ENCODE measurements at regions not wholly inside any gene's neighbourhood (a gene's known extent, or its start where the extent isn't known, plus 50 kb on each side); places are given as distances from the start of the nearest gene placed in this dataset.

DNA sequence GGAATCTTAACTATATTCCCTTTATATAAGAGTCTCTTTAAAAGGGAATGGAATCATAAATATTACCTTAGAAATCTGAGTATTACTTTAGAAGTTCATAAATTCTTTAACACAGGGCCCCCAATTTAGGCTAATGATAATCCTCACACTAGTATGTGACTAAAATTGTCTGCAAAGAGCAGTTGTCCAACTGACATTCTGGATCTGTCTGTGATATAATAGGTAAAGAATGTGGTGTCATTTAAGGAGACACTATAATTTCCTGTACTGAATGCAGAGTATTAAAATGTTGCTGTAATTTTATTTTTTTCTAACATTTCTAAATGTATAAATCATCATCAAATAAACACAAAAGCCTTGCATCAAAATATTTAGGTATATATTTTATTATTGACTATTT, 128.5 kb upstream of the DST start:
- no peak for DNase-seq (ENCODE audit: unreplicated experiment)
- Mint-ChIP-seq H3K9me3 (ENCODE audit: unreplicated experiment) (no peaks in the 10 kb centered on the region), H3K4me3 (ENCODE audit: unreplicated experiment) (no peak overlapping the region), H3K27me3 (ENCODE audit: insufficient read depth, unreplicated experiment) (no peaks in the 10 kb centered on the region), H3K27ac (ENCODE audit: low read depth, unreplicated experiment) (no peak overlapping the region), H3K36me3 (ENCODE audit: insufficient read depth, unreplicated experiment) (no peaks in the 10 kb centered on the region), H3K4me1 (ENCODE audit: insufficient read depth, unreplicated experiment) (peaks cover 20% of the 10 kb centered on the region)
- ChIA-PET CTCF (interaction anchor here (0.6 to 2.5 kb wide), 5 partner anchors 10 to 134 kb away, joined by 3 to 7 read pairs (median 4); no protein-coding TSS in a partner anchor), POLR2A (no interaction called here)
- BruUV-seq (replicated peaks) = no TSS peak
- TF ChIP-seq, protein P1, sequence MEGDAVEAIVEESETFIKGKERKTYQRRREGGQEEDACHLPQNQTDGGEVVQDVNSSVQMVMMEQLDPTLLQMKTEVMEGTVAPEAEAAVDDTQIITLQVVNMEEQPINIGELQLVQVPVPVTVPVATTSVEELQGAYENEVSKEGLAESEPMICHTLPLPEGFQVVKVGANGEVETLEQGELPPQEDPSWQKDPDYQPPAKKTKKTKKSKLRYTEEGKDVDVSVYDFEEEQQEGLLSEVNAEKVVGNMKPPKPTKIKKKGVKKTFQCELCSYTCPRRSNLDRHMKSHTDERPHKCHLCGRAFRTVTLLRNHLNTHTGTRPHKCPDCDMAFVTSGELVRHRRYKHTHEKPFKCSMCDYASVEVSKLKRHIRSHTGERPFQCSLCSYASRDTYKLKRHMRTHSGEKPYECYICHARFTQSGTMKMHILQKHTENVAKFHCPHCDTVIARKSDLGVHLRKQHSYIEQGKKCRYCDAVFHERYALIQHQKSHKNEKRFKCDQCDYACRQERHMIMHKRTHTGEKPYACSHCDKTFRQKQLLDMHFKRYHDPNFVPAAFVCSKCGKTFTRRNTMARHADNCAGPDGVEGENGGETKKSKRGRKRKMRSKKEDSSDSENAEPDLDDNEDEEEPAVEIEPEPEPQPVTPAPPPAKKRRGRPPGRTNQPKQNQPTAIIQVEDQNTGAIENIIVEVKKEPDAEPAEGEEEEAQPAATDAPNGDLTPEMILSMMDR (IDR thresholded peaks at IDR 0.05; ENCODE audit: unreplicated experiment) = no peak
- intact Hi-C loops (cut with micrococcal nuclease) = no loop called here

DNA sequence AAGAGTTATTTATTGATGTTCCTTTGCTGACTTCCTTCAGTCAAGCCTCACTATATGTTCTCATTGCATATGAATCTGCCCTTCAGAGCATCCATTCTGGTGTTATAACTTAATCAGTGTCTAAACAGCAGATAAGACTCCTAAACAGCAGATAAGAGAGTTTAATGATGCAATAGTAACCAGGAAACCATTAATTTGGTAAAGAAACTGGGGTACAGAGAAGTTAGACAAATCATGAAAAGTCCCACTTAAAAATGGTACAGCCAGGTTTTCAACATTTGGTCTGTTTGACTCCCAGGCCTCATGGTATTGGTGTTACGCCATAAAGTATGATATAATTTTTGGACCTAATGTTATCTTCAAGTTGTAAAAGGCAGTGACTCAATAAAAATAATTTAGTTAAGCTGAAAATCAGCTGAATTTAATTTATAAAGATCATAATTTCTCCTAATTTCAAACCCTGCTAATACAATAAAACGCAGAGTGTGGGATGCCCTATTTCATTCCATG, 127.4 kb upstream of the DST start:
- CTCF ChIA-PET = interaction anchor here (1.1 to 2.5 kb wide), 2 partner anchors 82 to 83 kb away, joined by 3 to 7 read pairs; no protein-coding TSS in a partner anchor
- POLR2A ChIA-PET = interaction anchor here (1.0 kb wide), 1 partner anchor 55 kb away, joined by 3 read pairs; no protein-coding TSS in a partner anchor
- Mint-ChIP-seq H3K36me3 (ENCODE audit: insufficient read depth, unreplicated experiment) (no peaks in the 10 kb centered on the region), H3K4me3 (ENCODE audit: unreplicated experiment) (no peak overlapping the region), H3K27me3 (ENCODE audit: insufficient read depth, unreplicated experiment) (no peaks in the 10 kb centered on the region), H3K4me1 (ENCODE audit: insufficient read depth, unreplicated experiment) (peaks cover 20% of the 10 kb centered on the region), H3K27ac (ENCODE audit: low read depth, unreplicated experiment) (no peak overlapping the region), H3K9me3 (ENCODE audit: unreplicated experiment) (no peaks in the 10 kb centered on the region)
- TF ChIP-seq, protein P1 (IDR thresholded peaks at IDR 0.05; ENCODE audit: unreplicated experiment) = no peak
- intact Hi-C loops (cut with micrococcal nuclease) = no loop called here
- no TSS peak for BruUV-seq (replicated peaks)
- DNase-seq (ENCODE audit: unreplicated experiment) = no peak

DNA sequence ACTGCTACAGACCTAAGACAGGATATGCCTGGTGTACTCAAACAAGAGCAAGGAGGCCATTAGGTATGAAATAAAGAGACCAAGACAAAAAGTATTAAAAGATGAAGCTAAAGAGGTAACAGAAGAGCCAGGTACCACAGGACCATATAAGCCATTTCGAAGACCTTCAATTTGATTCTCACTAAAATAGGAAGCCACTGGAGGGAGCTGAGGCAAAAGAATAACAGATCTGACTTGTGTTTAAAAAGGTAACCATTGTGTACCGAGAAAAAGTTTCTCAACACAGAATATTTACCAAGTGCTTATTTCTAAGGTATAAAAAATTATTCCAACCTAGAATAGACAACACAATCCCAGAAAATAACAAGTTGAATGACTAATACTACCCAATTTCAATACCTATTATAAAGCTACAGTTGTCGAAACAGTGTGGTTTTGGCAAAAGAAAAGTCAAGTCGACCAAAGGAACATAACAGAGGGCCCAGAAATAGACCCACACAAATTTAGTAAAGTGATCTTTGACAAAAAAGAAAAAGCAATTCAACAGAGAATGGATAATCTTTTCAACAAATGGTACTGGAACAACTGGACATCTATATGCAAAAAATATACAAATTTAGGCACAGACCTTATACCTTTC, 125.3 kb upstream of the DST start:
- TF ChIP-seq, protein P1 (IDR thresholded peaks at IDR 0.05; ENCODE audit: unreplicated experiment) = no peak
- no peak overlapping the region for H3K27ac Mint-ChIP-seq (ENCODE audit: low read depth, unreplicated experiment)
- no peaks in the 10 kb centered on the region for H3K36me3 Mint-ChIP-seq (ENCODE audit: insufficient read depth, unreplicated experiment)
- peaks cover 30% of the 10 kb centered on the region for H3K4me1 Mint-ChIP-seq (ENCODE audit: insufficient read depth, unreplicated experiment)
- intact Hi-C loops (cut with micrococcal nuclease) = loop anchor here (5.0 kb wide), 1 partner anchor 74 kb away; no protein-coding TSS in a partner anchor
- H3K27me3 Mint-ChIP-seq (ENCODE audit: insufficient read depth, unreplicated experiment) = no peaks in the 10 kb centered on the region
- H3K9me3 Mint-ChIP-seq (ENCODE audit: unreplicated experiment) = no peaks in the 10 kb centered on the region
- DNase-seq (ENCODE audit: unreplicated experiment) = no peak
- CTCF ChIA-PET = interaction anchor here (0.6 to 14.3 kb wide), 7 partner anchors 8 to 107 kb away, joined by 3 to 404 read pairs (median 4); no protein-coding TSS in a partner anchor
- POLR2A ChIA-PET = interaction anchor here (0.8 to 2.4 kb wide), 5 partner anchors 17 to 73 kb away, joined by 3 to 9 read pairs (median 4); no protein-coding TSS in a partner anchor
- H3K4me3 Mint-ChIP-seq (ENCODE audit: unreplicated experiment) = no peak overlapping the region
- BruUV-seq (replicated peaks) = no TSS peak

DNA sequence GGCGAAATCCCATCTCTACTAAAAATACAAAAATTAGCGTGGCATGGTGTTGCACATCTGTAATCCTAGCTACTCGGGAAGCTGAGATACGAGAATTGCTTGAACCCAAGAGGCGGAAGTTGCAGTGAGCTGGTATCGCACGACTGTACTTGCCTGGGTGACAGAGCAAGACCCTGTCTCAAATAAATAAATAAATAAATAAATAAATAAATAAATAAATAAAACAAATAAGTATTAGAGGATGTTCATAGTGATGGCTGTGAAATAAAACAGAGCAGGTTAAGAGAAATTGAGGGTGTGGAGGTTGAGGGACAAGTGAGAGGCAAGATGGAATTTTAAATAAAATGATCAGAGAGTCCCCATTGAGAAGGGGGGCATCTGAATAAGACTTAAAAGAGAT, 124.7 kb upstream of the DST start:
- no peak for DNase-seq (ENCODE audit: unreplicated experiment)
- no peaks in the 10 kb centered on the region for H3K36me3 Mint-ChIP-seq (ENCODE audit: insufficient read depth, unreplicated experiment)
- no peak overlapping the region for H3K4me3 Mint-ChIP-seq (ENCODE audit: unreplicated experiment)
- ChIA-PET POLR2A (interaction anchor here (0.8 to 2.4 kb wide), 14 partner anchors 10 to 104 kb away, joined by 3 to 9 read pairs (median 5); no protein-coding TSS in a partner anchor), CTCF (interaction anchor here (0.7 to 14.3 kb wide), 10 partner anchors 8 to 99 kb away, joined by 3 to 404 read pairs (median 4); no protein-coding TSS in a partner anchor)
- H3K27me3 Mint-ChIP-seq (ENCODE audit: insufficient read depth, unreplicated experiment) = no peaks in the 10 kb centered on the region
- H3K27ac Mint-ChIP-seq (ENCODE audit: low read depth, unreplicated experiment) = no peak overlapping the region
- TF ChIP-seq, protein P1 (IDR thresholded peaks at IDR 0.05; ENCODE audit: unreplicated experiment) = no peak
- no peaks in the 10 kb centered on the region for H3K9me3 Mint-ChIP-seq (ENCODE audit: unreplicated experiment)
- H3K4me1 Mint-ChIP-seq (ENCODE audit: insufficient read depth, unreplicated experiment) = peaks cover 24% of the 10 kb centered on the region
- intact Hi-C loops (cut with micrococcal nuclease) = loop anchor here (5.0 kb wide), 1 partner anchor 75 kb away; no protein-coding TSS in a partner anchor
- BruUV-seq (replicated peaks) = no TSS peak

All from MCF 10A (cell line).